ENCODE measurements at regions not wholly inside any gene's neighbourhood (a gene's known extent, or its start where the extent isn't known, plus 50 kb on each side); places are given as distances from the start of the nearest gene placed in this dataset.

DNA sequence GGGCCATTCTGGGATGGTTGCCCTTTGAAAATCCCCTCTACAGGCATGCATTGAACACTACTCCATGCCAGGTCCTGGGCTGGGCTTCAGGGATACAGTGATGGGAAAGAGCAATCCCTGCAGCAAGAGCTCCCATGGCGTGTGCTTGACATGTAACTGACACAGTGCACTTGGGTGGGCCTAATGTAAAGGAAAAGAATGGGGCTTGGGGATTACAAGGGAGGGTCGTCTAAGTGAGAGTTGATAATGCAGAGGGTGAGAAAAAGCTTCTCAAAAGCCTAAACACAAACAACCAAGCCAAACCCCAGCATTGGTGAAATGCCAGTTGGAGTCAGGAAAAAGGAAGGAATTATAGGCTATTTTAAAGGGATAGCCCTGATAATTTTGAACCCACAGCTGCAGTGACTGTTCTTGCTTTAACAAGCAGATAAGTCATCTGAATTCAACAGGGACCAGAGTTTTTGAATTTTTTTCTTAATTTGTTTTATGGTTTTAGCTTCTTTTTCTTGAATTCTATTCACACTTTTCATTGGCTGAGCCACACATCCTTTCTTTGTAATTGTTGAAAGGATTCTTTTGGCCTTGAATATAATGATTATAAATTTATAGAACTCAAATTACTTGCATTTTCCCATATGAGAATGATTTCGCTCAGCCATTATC is 308.7 kb downstream of the LPIN1 start:
- Histone ChIP-seq H3F3A (ENCODE audit: control insufficient read depth, insufficient read depth) (peaks cover 9% of the 10 kb centered on the region), H4K20me1 (ENCODE audit: control insufficient read depth, insufficient read depth, low read depth, low read length) (no peaks in the 10 kb centered on the region), H3K27me3 (ENCODE audit: control insufficient read depth, low read length) (no peaks in the 10 kb centered on the region), H3K36me3 (ENCODE audit: control insufficient read depth, low read length) (no peaks in the 10 kb centered on the region), H3K9me2 (replicated peaks; ENCODE audit: control insufficient read depth, low read length) (no peaks in the 10 kb centered on the region), H3K27ac (ENCODE audit: low read depth, low read length) (no peak overlapping the region), H3K4me2 (ENCODE audit: low read length) (no peak overlapping the region), H3K79me2 (ENCODE audit: control insufficient read depth, low read length) (no peaks in the 10 kb centered on the region), H3K9me3 (ENCODE audit: control insufficient read depth, insufficient read depth, low read length) (peaks cover 8% of the 10 kb centered on the region; the same call in 1 of the 2 replicates), H3K4me1 (ENCODE audit: control insufficient read depth, low read length) (peaks cover 53% of the 10 kb centered on the region), H3K4me3 (ENCODE audit: low read length) (no peak overlapping the region)
- TF ChIP-seq, protein P1, sequence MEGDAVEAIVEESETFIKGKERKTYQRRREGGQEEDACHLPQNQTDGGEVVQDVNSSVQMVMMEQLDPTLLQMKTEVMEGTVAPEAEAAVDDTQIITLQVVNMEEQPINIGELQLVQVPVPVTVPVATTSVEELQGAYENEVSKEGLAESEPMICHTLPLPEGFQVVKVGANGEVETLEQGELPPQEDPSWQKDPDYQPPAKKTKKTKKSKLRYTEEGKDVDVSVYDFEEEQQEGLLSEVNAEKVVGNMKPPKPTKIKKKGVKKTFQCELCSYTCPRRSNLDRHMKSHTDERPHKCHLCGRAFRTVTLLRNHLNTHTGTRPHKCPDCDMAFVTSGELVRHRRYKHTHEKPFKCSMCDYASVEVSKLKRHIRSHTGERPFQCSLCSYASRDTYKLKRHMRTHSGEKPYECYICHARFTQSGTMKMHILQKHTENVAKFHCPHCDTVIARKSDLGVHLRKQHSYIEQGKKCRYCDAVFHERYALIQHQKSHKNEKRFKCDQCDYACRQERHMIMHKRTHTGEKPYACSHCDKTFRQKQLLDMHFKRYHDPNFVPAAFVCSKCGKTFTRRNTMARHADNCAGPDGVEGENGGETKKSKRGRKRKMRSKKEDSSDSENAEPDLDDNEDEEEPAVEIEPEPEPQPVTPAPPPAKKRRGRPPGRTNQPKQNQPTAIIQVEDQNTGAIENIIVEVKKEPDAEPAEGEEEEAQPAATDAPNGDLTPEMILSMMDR (IDR thresholded peaks at IDR 0.05; ENCODE audit: low read depth, low read length, poor library complexity, severe bottlenecking) = no peak

DNA sequence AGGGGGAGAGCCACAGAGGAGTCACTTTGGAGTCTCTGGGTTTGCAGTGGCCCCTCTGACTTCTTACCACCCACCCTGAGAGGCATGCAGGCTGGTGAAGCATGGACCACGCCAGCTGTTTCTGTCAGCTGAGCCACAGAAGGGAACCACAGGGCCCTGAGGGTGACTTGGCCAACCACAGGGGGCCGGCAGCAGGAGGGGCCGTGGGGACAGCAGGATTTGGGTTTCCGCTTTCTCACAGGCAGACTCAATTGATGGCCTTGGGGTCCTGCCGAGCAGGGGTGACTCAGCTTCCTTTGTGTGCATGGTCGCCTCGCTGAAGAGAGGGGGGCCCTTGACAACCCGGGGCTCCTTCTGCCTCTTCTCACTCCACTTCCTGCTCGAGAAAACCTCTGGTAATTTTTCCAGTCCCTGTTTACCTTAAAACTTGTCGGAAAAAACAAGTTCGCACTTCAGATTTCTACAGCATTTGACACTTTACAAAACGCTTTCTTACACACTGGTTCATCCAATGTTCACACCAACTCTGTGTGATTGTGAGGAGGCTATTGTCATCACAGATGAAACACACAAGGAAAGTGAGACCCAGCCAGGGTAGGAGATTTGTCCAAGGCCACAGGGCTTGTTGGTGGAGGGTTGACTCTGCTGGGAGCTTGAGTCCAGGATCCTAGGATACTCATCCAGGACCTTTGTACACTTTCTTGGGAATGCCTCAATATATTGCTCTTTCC is 311.2 kb downstream of the LPIN1 start:
- no peaks in the 10 kb centered on the region for H3K9me2 ChIP-seq (replicated peaks; ENCODE audit: control insufficient read depth, low read length)
- no peaks in the 10 kb centered on the region for H3K27me3 ChIP-seq (ENCODE audit: control insufficient read depth, low read length)
- H3K79me2 ChIP-seq (ENCODE audit: control insufficient read depth, low read length) = no peaks in the 10 kb centered on the region
- H3F3A ChIP-seq (ENCODE audit: control insufficient read depth, insufficient read depth) = peaks cover 5% of the 10 kb centered on the region; the same call in 1 of the 2 replicates
- H3K4me2 ChIP-seq (ENCODE audit: low read length) = peak overlapping the region; percentile 39
- H3K4me1 ChIP-seq (ENCODE audit: control insufficient read depth, low read length) = peaks cover 39% of the 10 kb centered on the region
- TF ChIP-seq, protein P1 (IDR thresholded peaks at IDR 0.05; ENCODE audit: low read depth, low read length, poor library complexity, severe bottlenecking) = no peak
- no peak for TF ChIP-seq EZH2phosphoT487 (IDR thresholded peaks at IDR 0.05; ENCODE audit: borderline replicate concordance, low read length)
- no peak overlapping the region for H3K27ac ChIP-seq (ENCODE audit: low read depth, low read length)
- H4K20me1 ChIP-seq (ENCODE audit: control insufficient read depth, insufficient read depth, low read depth, low read length) = no peaks in the 10 kb centered on the region
- H3K9me3 ChIP-seq (ENCODE audit: control insufficient read depth, insufficient read depth, low read length) = peaks cover 8% of the 10 kb centered on the region; the same call in 1 of the 2 replicates
- peak overlapping the region; percentile 1; the same call in 1 of the 2 replicates for H3K4me3 ChIP-seq (ENCODE audit: low read length)
- no peaks in the 10 kb centered on the region for H3K36me3 ChIP-seq (ENCODE audit: control insufficient read depth, low read length)

DNA sequence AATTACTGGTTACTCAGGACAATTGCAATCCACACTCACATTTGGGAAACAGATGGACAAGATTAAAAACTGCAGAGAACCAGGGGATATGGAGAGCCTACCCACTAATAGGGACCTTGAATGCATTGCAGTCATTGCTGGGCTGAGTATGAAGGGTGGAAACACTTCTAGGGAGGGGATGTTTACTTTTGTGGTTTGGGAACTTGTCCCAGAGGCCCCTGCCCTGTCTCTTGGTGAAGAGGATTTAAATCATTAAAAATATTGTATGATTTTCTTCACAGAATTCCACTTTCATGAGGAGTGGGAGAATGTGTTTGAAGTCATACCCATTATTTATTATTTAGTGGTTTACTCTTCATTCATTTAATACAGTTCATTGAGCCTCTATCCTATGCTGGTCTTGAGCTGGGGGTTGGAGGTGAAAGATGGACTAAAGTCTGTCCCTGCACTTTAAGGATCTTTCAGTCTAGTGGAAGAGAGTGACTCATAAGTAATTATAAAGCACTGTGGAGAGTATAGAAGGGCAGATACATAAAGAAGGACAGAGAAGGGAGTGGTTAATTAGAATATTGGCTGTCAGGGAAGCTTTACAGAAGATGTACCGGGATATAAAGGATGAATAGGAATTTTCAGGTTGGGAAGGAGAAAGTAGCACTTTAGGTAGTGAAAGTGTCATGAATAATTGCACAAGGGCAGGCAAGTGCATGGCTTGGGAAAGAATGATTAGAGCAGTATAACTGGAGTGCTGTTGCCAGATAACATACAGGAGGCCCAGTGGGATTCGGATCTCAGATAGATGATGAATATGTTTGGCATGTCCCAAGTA is 313.4 kb downstream of the LPIN1 start:
- H3K79me2 ChIP-seq (ENCODE audit: control insufficient read depth, low read length) = no peaks in the 10 kb centered on the region
- TF ChIP-seq, protein P1 (IDR thresholded peaks at IDR 0.05; ENCODE audit: low read depth, low read length, poor library complexity, severe bottlenecking) = no peak
- no peak for TF ChIP-seq EZH2phosphoT487 (IDR thresholded peaks at IDR 0.05; ENCODE audit: borderline replicate concordance, low read length)
- no peak overlapping the region for H3K4me3 ChIP-seq (ENCODE audit: low read length)
- H3K4me1 ChIP-seq (ENCODE audit: control insufficient read depth, low read length) = peaks cover 39% of the 10 kb centered on the region
- H3K4me2 ChIP-seq (ENCODE audit: low read length) = peak overlapping the region; percentile 7; the same call in 1 of the 2 replicates
- peaks cover 5% of the 10 kb centered on the region; the same call in 1 of the 2 replicates for H3F3A ChIP-seq (ENCODE audit: control insufficient read depth, insufficient read depth)
- peaks cover 8% of the 10 kb centered on the region; the same call in 1 of the 2 replicates for H3K9me3 ChIP-seq (ENCODE audit: control insufficient read depth, insufficient read depth, low read length)
- H3K9me2 ChIP-seq (replicated peaks; ENCODE audit: control insufficient read depth, low read length) = no peaks in the 10 kb centered on the region
- H3K27ac ChIP-seq (ENCODE audit: low read depth, low read length) = no peak overlapping the region
- H4K20me1 ChIP-seq (ENCODE audit: control insufficient read depth, insufficient read depth, low read depth, low read length) = no peaks in the 10 kb centered on the region
- H3K36me3 ChIP-seq (ENCODE audit: control insufficient read depth, low read length) = no peaks in the 10 kb centered on the region
- H3K27me3 ChIP-seq (ENCODE audit: control insufficient read depth, low read length) = no peaks in the 10 kb centered on the region
